GM12878 (cell line): ENCODE measurements at regions not wholly inside any gene's neighbourhood (a gene's known extent, or its start where the extent isn't known, plus 50 kb on each side); places are given as distances from the start of the nearest gene placed in this dataset.

ENCODE experiments used
- ATAC-seq: fragments of 200-7000 bp; cut with Tn5 transposase; 3 replicates; pipeline ENCODE4 v1.9.1; 2020; ENCODE audit warnings: mild to moderate bottlenecking, moderate library complexity
- BruUV-seq: library from RNA; stranded (reverse); fragments of 400-500 nt; replicated peaks from 2 replicates; lab custom pipeline; 2021; lab: Mats Ljungman, UMichigan
- CTCF ChIA-PET: fragments of 300-600 bp; sonication (Branson Sonifier 250); formaldehyde crosslinking; extraction: SDS; loops from one replicate; lab custom pipeline; 2021; ENCODE audit warnings: inconsistent platforms; lab: Yijun Ruan, JAX
- POLR2A ChIA-PET: fragments of 350-600 bp; formaldehyde crosslinking; extraction: SDS; loops from one replicate; lab custom pipeline; 2021; ENCODE audit warnings: inconsistent platforms; lab: Charles Lee
- RAD21 ChIA-PET: fragments of 300-600 bp; sonication (Branson Sonifier 250); formaldehyde crosslinking; loops from one replicate; lab custom pipeline; 2023; ENCODE audit warnings: antibody characterized with exemption; ENCODE audit not compliant: unreplicated experiment; lab: Charles Lee
- SMC1A ChIA-PET: fragments of 300-600 bp; sonication (Branson Sonifier 250); formaldehyde crosslinking; loops from one replicate; lab custom pipeline; 2023; ENCODE audit not compliant: unreplicated experiment, uncharacterized antibody; lab: Charles Lee
- DNase-seq: peaks from one replicate; pipeline ENCODE4 v3.0.0-alpha.2; 2011; ENCODE audit warnings: low read depth, low spot score
- FAIRE-seq: peaks from 3 replicates; lab custom pipeline; 2011; peaks lifted over from hg19 to GRCh38; lab: Jason Lieb, UNC
- H2AFZ ChIP-seq: 2 replicates; pipeline ENCODE4 v1.6.0; 2011; ENCODE audit warnings: low read depth, low read length, control low read depth; ENCODE audit not compliant: control insufficient read depth
- H3K27ac ChIP-seq: 2 replicates; pipeline ENCODE4 v1.5.1; 2011; ENCODE audit warnings: control low read depth; ENCODE audit not compliant: control insufficient read depth, insufficient read depth
- H3K27me3 ChIP-seq, 2 experiments: replicated peaks in 1 of 2; 2 replicates each; pipeline versions ENCODE4 v1.6.0 to v1.6.1; 2011; ENCODE audit warnings: low read length in 1 of 2; ENCODE audit not compliant: control insufficient read depth in 2 of 2, insufficient read depth in 2 of 2
- H3K36me3 ChIP-seq, 2 experiments: 2 replicates each; pipeline ENCODE4 v1.5.1; 2011; ENCODE audit warnings: low read length in 1 of 2; ENCODE audit not compliant: control insufficient read depth in 2 of 2, insufficient read depth in 2 of 2
- H3K4me1 ChIP-seq: 2 replicates; pipeline ENCODE4 v1.6.1; 2011; ENCODE audit warnings: mild to moderate bottlenecking, low read length, moderate library complexity, mixed read lengths; ENCODE audit not compliant: control insufficient read depth, insufficient read depth
- H3K4me2 ChIP-seq: 2 replicates; pipeline ENCODE4 v1.6.0; 2011; ENCODE audit warnings: control low read depth; ENCODE audit not compliant: control insufficient read depth, insufficient read depth
- H3K4me3 ChIP-seq: fragments of 200-600 bp; sonication (generic); 2 replicates; pipeline ENCODE4 v1.5.1; 2016
- H3K79me2 ChIP-seq: 2 replicates; pipeline ENCODE4 v1.6.0; 2011; ENCODE audit warnings: low read length; ENCODE audit not compliant: control insufficient read depth, insufficient read depth
- H3K9ac ChIP-seq: 2 replicates; pipeline ENCODE4 v1.8.0; 2011; ENCODE audit warnings: low read length, control low read depth, mixed read lengths; ENCODE audit not compliant: control insufficient read depth, insufficient read depth
- H3K9me3 ChIP-seq: replicated peaks from 3 replicates; pipeline ENCODE4 v1.5.1; 2011; ENCODE audit warnings: mild to moderate bottlenecking, low read length; ENCODE audit not compliant: control insufficient read depth, insufficient read depth
- H4K20me1 ChIP-seq: 2 replicates; pipeline ENCODE4 v1.6.0; 2011; ENCODE audit not compliant: control insufficient read depth, insufficient read depth
- BACH1 ChIP-seq: fragments of 450-650 bp; IDR thresholded peaks from 2 replicates; pipeline ENCODE4 v1.6.1; 2017; ENCODE audit warnings: mild to moderate bottlenecking, borderline replicate concordance
- CUX1 ChIP-seq: IDR thresholded peaks from 2 replicates; pipeline ENCODE4 v1.6.1; 2012; ENCODE audit warnings: improper control_type of control experiment, low read depth, low read length; ENCODE audit not compliant: insufficient replicate concordance
- KDM1A ChIP-seq: fragments of 200-600 bp; sonication (generic); IDR thresholded peaks from 2 replicates; pipeline ENCODE4 v1.6.1; 2016; ENCODE audit warnings: borderline replicate concordance
- MLLT1 ChIP-seq: fragments of 450-650 bp; IDR thresholded peaks from 2 replicates; pipeline ENCODE4 v1.6.1; 2016; ENCODE audit warnings: mild to moderate bottlenecking
- NFXL1 ChIP-seq: fragments of 450-650 bp; IDR thresholded peaks from 2 replicates; pipeline ENCODE4 v1.6.1; 2017; ENCODE audit warnings: antibody characterized with exemption, mild to moderate bottlenecking, borderline replicate concordance
- PAX8 ChIP-seq: fragments of 450-650 bp; IDR thresholded peaks from 2 replicates; pipeline ENCODE4 v1.6.1; 2017; ENCODE audit warnings: mild to moderate bottlenecking, moderate library complexity
- POLR2AphosphoS2 ChIP-seq: IDR thresholded peaks from 2 replicates; pipeline ENCODE4 v1.6.1; 2011; ENCODE audit warnings: low read depth, mild to moderate bottlenecking, low read length, improper control_type of control experiment, moderate library complexity
- RELA ChIP-seq: fragments of 450-650 bp; IDR thresholded peaks from 2 replicates; pipeline ENCODE4 v1.8.0; 2014; ENCODE audit warnings: borderline replicate concordance; ENCODE audit not compliant: partially characterized antibody
- SMARCA5 ChIP-seq: fragments of 450-650 bp; IDR thresholded peaks from 2 replicates; pipeline ENCODE4 v1.6.1; 2017; ENCODE audit warnings: mild to moderate bottlenecking
- YY1 ChIP-seq: IDR thresholded peaks from 2 replicates; pipeline ENCODE4 v1.6.1; 2011; ENCODE audit warnings: low read depth, mild to moderate bottlenecking, low read length
- ZBED1 ChIP-seq: IDR thresholded peaks from 2 replicates; pipeline ENCODE4 v1.6.1; 2016; ENCODE audit warnings: borderline replicate concordance
- ZBTB33 ChIP-seq: fragments of 450-650 bp; IDR thresholded peaks from 2 replicates; pipeline ENCODE4 v1.6.1; 2017; ENCODE audit warnings: mild to moderate bottlenecking
- in situ Hi-C: fragments of 300-500 bp; cut with MboI; formaldehyde crosslinking; loops from 9 replicates; pipeline ENCODE4 v1.14.3; 2018; ENCODE audit warnings: mixed read lengths
- intact Hi-C: fragments of 100-400 bp; cut with micrococcal nuclease; formaldehyde crosslinking; loops from one replicate; pipeline ENCODE4 v1.14.2; 2022; ENCODE audit not compliant: unreplicated experiment

GRCh38 chr10:20369863-20370736, 527.0 kb downstream of the NEBL start (continued):
- TF ChIP-seq PAX8 (no peak), ZBED1 (no peak), POLR2AphosphoS2 (no peak)

- no peak for ATAC-seq
- Histone ChIP-seq H4K20me1 (no peaks in the 10 kb centered on the region), H3K27ac (no peak overlapping the region), H3K9me3 (no peaks in the 10 kb centered on the region), H2AFZ (no peak overlapping the region), H3K4me1 (no peaks in the 10 kb centered on the region), H3K27me3 (no peaks in the 10 kb centered on the region), H3K36me3 (no peaks in the 10 kb centered on the region), H3K79me2 (no peaks in the 10 kb centered on the region), H3K4me2 (no peak overlapping the region), H3K4me3 (no peak overlapping the region), H3K9ac (no peak overlapping the region)
- FAIRE-seq, result no peak
- CTCF ChIA-PET, result no interaction called here
- POLR2A ChIA-PET, result no interaction called here
- RAD21 ChIA-PET, result no interaction called here
- intact Hi-C loops, result no loop called here
- no TSS peak for BruUV-seq
- in situ Hi-C loops, result no loop called here
- SMC1A ChIA-PET, result no interaction called here
- DNase-seq, result no peak
- no peak for TF ChIP-seq NFXL1
- no peak for TF ChIP-seq CUX1
- TF ChIP-seq YY1, result no peak
- TF ChIP-seq MLLT1, result no peak
- TF ChIP-seq KDM1A, result no peak
- no peak for TF ChIP-seq ZBTB33
- no peak for TF ChIP-seq RELA
- TF ChIP-seq SMARCA5, result no peak
- TF ChIP-seq BACH1, result no peak
Observed at GRCh38 chr10:20363684-20364083, 533.4 kb downstream of the NEBL start.
